ENCODE measurements at regions not wholly inside any gene's neighbourhood (a gene's known extent, or its start where the extent isn't known, plus 50 kb on each side); places are given as distances from the start of the nearest gene placed in this dataset.
A peak's percentile ranks its signal among the peaks of the same experiment; 100 is the strongest.
"Not testable (repeated sequence)": the region's sequence is repeated elsewhere in the genome, so short reads cannot be mapped to it uniquely, and the experiment has no call there.

GRCh38 chr14:104472073-104472472 lies 107.5 kb upstream of the C14orf180 start:
- DNase-seq: no peak

- no peak for DNase-seq
These were observed 106.9 kb upstream of the C14orf180 start for GRCh38 chr14:104472536-104473243.

- no peak for DNase-seq
These were observed 106.4 kb upstream of the C14orf180 start for GRCh38 chr14:104473244-104473565.

GRCh38 chr14:104473649-104474494 lies 105.7 kb upstream of the C14orf180 start:
- peak; percentile 11 for DNase-seq

- DNase-seq: no peak
These were observed 104.9 kb upstream of the C14orf180 start for GRCh38 chr14:104474495-104475213.

GRCh38 chr14:104475256-104475655 lies 104.3 kb upstream of the C14orf180 start:
- no peak for DNase-seq

- no peak for DNase-seq
These were observed 103.8 kb upstream of the C14orf180 start for GRCh38 chr14:104475802-104476201.

- no peak for DNase-seq
These were observed 103.1 kb upstream of the C14orf180 start for GRCh38 chr14:104476437-104476836.

- DNase-seq: no peak
These were observed 102.4 kb upstream of the C14orf180 start for GRCh38 chr14:104477117-104477623.

GRCh38 chr14:104477666-104478380 lies 101.7 kb upstream of the C14orf180 start:
- peak; percentile 31 for DNase-seq

GRCh38 chr14:104478656-104479055 lies 100.9 kb upstream of the C14orf180 start:
- no peak for DNase-seq

- no peak for DNase-seq
These were observed 99.7 kb upstream of the C14orf180 start for GRCh38 chr14:104479901-104480300.

GRCh38 chr14:104481323-104481722 lies 98.2 kb upstream of the C14orf180 start:
- DNase-seq: no peak

GRCh38 chr14:104482017-104482416 lies 97.5 kb upstream of the C14orf180 start:
- not testable (repeated sequence) for DNase-seq

- no peak for DNase-seq
These were observed 93.2 kb upstream of the C14orf180 start for GRCh38 chr14:104486222-104486923.

GRCh38 chr14:104494483-104494882 lies 85.1 kb upstream of the C14orf180 start:
- no peak for DNase-seq

- peak; percentile 37 for DNase-seq
These were observed 83.5 kb upstream of the C14orf180 start for GRCh38 chr14:104496095-104496494.

- no peak for DNase-seq
These were observed 79.5 kb upstream of the C14orf180 start for GRCh38 chr14:104499784-104500760.

- no peak for DNase-seq
These were observed 77.5 kb upstream of the C14orf180 start for GRCh38 chr14:104502060-104502459.

- no peak for DNase-seq
These were observed 75.9 kb upstream of the C14orf180 start for GRCh38 chr14:104503691-104504090.
